H1 (cell line): ENCODE measurements at regions not wholly inside any gene's neighbourhood (a gene's known extent, or its start where the extent isn't known, plus 50 kb on each side); places are given as distances from the start of the nearest gene placed in this dataset.

ENCODE experiments used
- CTCF ChIA-PET: fragments of 300-600 bp; sonication (Branson Sonifier 250); formaldehyde crosslinking; loops from one replicate; lab custom pipeline; 2021; ENCODE audit not compliant: partially characterized antibody; lab: Charles Lee
- POLR2A ChIA-PET: fragments of 300-600 bp; sonication (Branson Sonifier 250); formaldehyde crosslinking; loops from one replicate; lab custom pipeline; 2021; ENCODE audit warnings: inconsistent platforms; ENCODE audit not compliant: partially characterized antibody; lab: Charles Lee
- DNase-seq, 2 experiments: peaks; one replicate each; pipeline versions ENCODE4 v3.0.0 to v3.0.0-alpha.2; 2010 to 2022; ENCODE audit warnings: low spot score in 2 of 2, low read depth in 1 of 2, mixed read lengths in 1 of 2
- FAIRE-seq: peaks from 2 replicates; lab custom pipeline; 2011; peaks lifted over from hg19 to GRCh38; lab: Jason Lieb, UNC
- H2AFZ ChIP-seq: 2 replicates; pipeline ENCODE4 v1.8.1; 2012; ENCODE audit warnings: low read length, inconsistent platforms
- H2AK5ac ChIP-seq: 2 replicates; pipeline ENCODE4 v1.6.1; 2013; ENCODE audit warnings: low read depth, low read length
- H2BK120ac ChIP-seq: replicated peaks from 2 replicates; pipeline ENCODE3; 2013; ENCODE audit warnings: low read depth, low read length, inconsistent platforms
- H2BK12ac ChIP-seq: 2 replicates; pipeline ENCODE4 v1.6.1; 2013; ENCODE audit warnings: low read depth, low read length
- H2BK15ac ChIP-seq: 2 replicates; pipeline ENCODE4 v1.6.1; 2013; ENCODE audit warnings: low read length
- H2BK20ac ChIP-seq: 2 replicates; pipeline ENCODE4 v1.6.1; 2013; ENCODE audit warnings: low read length
- H2BK5ac ChIP-seq: 2 replicates; pipeline ENCODE4 v1.6.1; 2013; ENCODE audit warnings: low read depth, low read length
- H3K14ac ChIP-seq: 2 replicates; pipeline ENCODE4 v1.6.1; 2013; ENCODE audit warnings: inconsistent platforms; ENCODE audit not compliant: insufficient read length
- H3K18ac ChIP-seq: 2 replicates; pipeline ENCODE4 v1.6.1; 2013; ENCODE audit warnings: low read length; ENCODE audit errors: extremely low read depth
- H3K23ac ChIP-seq: 2 replicates; pipeline ENCODE4 v1.6.1; 2013; ENCODE audit warnings: inconsistent platforms; ENCODE audit not compliant: insufficient read length
- H3K23me2 ChIP-seq: 2 replicates; pipeline ENCODE4 v1.6.1; 2013; ENCODE audit warnings: low read depth, low read length
- H3K27ac ChIP-seq: 2 replicates; pipeline ENCODE4 v1.6.1; 2011; ENCODE audit warnings: low read depth, low read length, inconsistent platforms
- H3K27me3 ChIP-seq, 4 experiments: replicated peaks in 1 of 4; 1 replicate in 1 of 4; 2 replicates in 3 of 4; pipeline versions ENCODE4 v1.6.1 to v1.8.1; 2011 to 2013; ENCODE audit warnings: low read length in 3 of 4, mild to moderate bottlenecking in 3 of 4, inconsistent platforms in 2 of 4, mixed read lengths in 2 of 4, moderate library complexity in 1 of 4; ENCODE audit not compliant: control insufficient read depth in 3 of 4, insufficient read depth in 3 of 4; ENCODE audit errors: extremely low read depth in 1 of 4
- H3K36me3 ChIP-seq, 4 experiments: 2 replicates each; pipeline versions ENCODE4 v1.6.1 to v1.8.1; 2011 to 2013; ENCODE audit warnings: mild to moderate bottlenecking in 4 of 4, low read length in 3 of 4, moderate library complexity in 2 of 4, control low read depth in 1 of 4, inconsistent platforms in 1 of 4; ENCODE audit not compliant: insufficient read depth in 4 of 4, control insufficient read depth in 2 of 4
- H3K4ac ChIP-seq: replicated peaks from 2 replicates; pipeline ENCODE3; 2013; ENCODE audit warnings: low read length, low read depth, mixed read lengths, inconsistent platforms; ENCODE audit not compliant: insufficient read length
- H3K4me1 ChIP-seq, 4 experiments: replicated peaks in 1 of 4; 1 replicate in 1 of 4; 2 replicates in 3 of 4; pipeline versions ENCODE4 v1.6.1 to v1.8.1; 2011 to 2013; ENCODE audit warnings: low read length in 3 of 4, inconsistent platforms in 2 of 4, mixed read lengths in 1 of 4; ENCODE audit not compliant: insufficient read depth in 4 of 4, control insufficient read depth in 3 of 4
- H3K4me2 ChIP-seq, 2 experiments: 2 replicates each; pipeline versions ENCODE4 v1.6.1 to v1.8.1; 2011 to 2013; ENCODE audit warnings: low read depth in 2 of 2, low read length in 2 of 2, control low read depth in 1 of 2, inconsistent platforms in 1 of 2, mild to moderate bottlenecking in 1 of 2; ENCODE audit not compliant: insufficient read depth in 1 of 2
- H3K4me3 ChIP-seq, 4 experiments: fragments of 200-600, 300-600 bp in 1 of 4; sonication (generic), shearing (Covaris generic), sonication (Bioruptor Twin) in 1 of 4; 2 replicates each; pipeline versions ENCODE4 v1.5.1 to v1.8.1; 2011 to 2016; ENCODE audit warnings: low read length in 4 of 4, low read depth in 3 of 4, control low read depth in 2 of 4, inconsistent platforms in 2 of 4, mild to moderate bottlenecking in 2 of 4, mixed read lengths in 1 of 4, moderate library complexity in 1 of 4; ENCODE audit not compliant: insufficient read depth in 2 of 4; ENCODE audit errors: extremely low read depth in 1 of 4
- H3K56ac ChIP-seq: replicated peaks from 2 replicates; pipeline ENCODE3; 2013; ENCODE audit warnings: low read depth, mild to moderate bottlenecking, mixed read lengths, low read length, inconsistent platforms; ENCODE audit not compliant: insufficient read length
- H3K79me1 ChIP-seq: 2 replicates; pipeline ENCODE4 v1.6.1; 2013; ENCODE audit warnings: low read depth, low read length, control low read depth
- H3K79me2 ChIP-seq, 2 experiments: 2 replicates each; pipeline versions ENCODE4 v1.6.1 to v1.8.1; 2012 to 2013; ENCODE audit warnings: low read length in 2 of 2, mild to moderate bottlenecking in 2 of 2, inconsistent platforms in 1 of 2; ENCODE audit not compliant: insufficient read depth in 2 of 2, control insufficient read depth in 1 of 2
- H3K9ac ChIP-seq, 4 experiments: replicated peaks in 1 of 4; 1 replicate in 1 of 4; 2 replicates in 3 of 4; pipeline versions ENCODE4 v1.6.1 to v1.8.1; 2011 to 2013; ENCODE audit warnings: low read depth in 3 of 4, low read length in 3 of 4, control low read depth in 2 of 4, mild to moderate bottlenecking in 2 of 4, moderate library complexity in 2 of 4, inconsistent platforms in 1 of 4; ENCODE audit errors: extremely low read depth in 1 of 4
- H3K9me3 ChIP-seq, 2 experiments: 2 replicates each; pipeline versions ENCODE4 v1.6.1 to v1.8.1; 2012 to 2013; ENCODE audit warnings: mild to moderate bottlenecking in 2 of 2, moderate library complexity in 2 of 2, control low read depth in 1 of 2, inconsistent platforms in 1 of 2, low read depth in 1 of 2, low read length in 1 of 2, mixed read lengths in 1 of 2; ENCODE audit not compliant: insufficient read depth in 2 of 2
- H4K20me1 ChIP-seq, 2 experiments: replicated peaks in 1 of 2; 2 replicates each; pipeline versions ENCODE3 to v1.8.1; 2011 to 2013; ENCODE audit warnings: inconsistent platforms in 2 of 2, low read length in 2 of 2, mild to moderate bottlenecking in 1 of 2; ENCODE audit not compliant: insufficient read depth in 2 of 2, control insufficient read depth in 1 of 2
- H4K5ac ChIP-seq: 2 replicates; pipeline ENCODE4 v1.6.1; 2013; ENCODE audit warnings: low read length, low read depth, mixed read lengths, inconsistent platforms; ENCODE audit not compliant: insufficient read length
- H4K8ac ChIP-seq: 2 replicates; pipeline ENCODE4 v1.8.0; 2013; ENCODE audit warnings: mild to moderate bottlenecking, moderate library complexity, low read length, inconsistent platforms; ENCODE audit not compliant: insufficient read depth; ENCODE audit errors: extremely low read depth
- H4K91ac ChIP-seq: replicated peaks from 2 replicates; pipeline ENCODE3; 2013; ENCODE audit warnings: low read length, mixed read lengths, inconsistent platforms; ENCODE audit not compliant: insufficient read length
- BCL11A ChIP-seq, 2 experiments: IDR thresholded peaks; one replicate each; pipeline ENCODE4 v1.6.1; 2011; ENCODE audit warnings: low read depth in 2 of 2, low read length in 2 of 2, mild to moderate bottlenecking in 2 of 2
- JUN ChIP-seq: IDR thresholded peaks from 2 replicates; pipeline ENCODE4 v1.6.1; 2011; ENCODE audit warnings: low read depth, mild to moderate bottlenecking, improper control_type of control experiment, low read length
- RBBP5 ChIP-seq: IDR thresholded peaks from 2 replicates; pipeline ENCODE4 v1.7.1; 2012; ENCODE audit warnings: low read depth, mild to moderate bottlenecking, inconsistent platforms, low read length, moderate library complexity, borderline replicate concordance
- SP2 ChIP-seq: IDR thresholded peaks from 2 replicates; pipeline ENCODE4 v1.6.1; 2012; ENCODE audit warnings: mild to moderate bottlenecking, low read length, inconsistent platforms
- WGBS, 2 experiments: shearing (Covaris generic) in 1 of 2; methylation state at CpG; one replicate each; pipeline versions ENCODE4 v1.1.6 to v1.1.7; 2013 to 2015; ENCODE audit warnings: low lambda C conversion rate in 2 of 2, mixed read lengths in 2 of 2, inconsistent platforms in 1 of 2, low coverage in 1 of 2, missing lambda C conversion rate in 1 of 2; ENCODE audit not compliant: insufficient replicate concordance in 2 of 2, insufficient coverage in 1 of 2, insufficient read length in 1 of 2; ENCODE audit errors: extremely low coverage in 1 of 2, missing lambda C conversion rate in 1 of 2; 5-methylcytosine and 5-hydroxymethylcytosine counted together

DNA sequence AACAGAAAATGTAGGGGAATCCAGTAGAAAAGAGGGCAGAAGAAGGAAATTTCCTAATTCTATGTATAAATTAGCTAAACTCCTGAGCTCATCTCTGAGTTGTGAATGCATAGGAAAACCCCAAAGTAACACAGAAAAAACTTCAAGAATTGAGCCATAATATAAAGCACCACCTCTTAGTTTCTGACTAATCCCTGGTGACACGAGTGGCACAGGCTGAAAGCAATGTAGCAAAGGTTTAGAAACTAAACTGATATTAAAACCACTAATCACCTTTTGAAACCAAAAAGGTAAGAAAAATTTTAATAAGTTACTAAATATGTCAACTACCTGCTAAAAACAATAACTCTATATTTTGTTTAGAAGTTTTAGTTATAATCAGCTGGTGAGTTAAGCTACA is 255.6 kb upstream of the NECTIN3 start:
- H3K4me3 ChIP-seq, result no peak overlapping the region
- no peak overlapping the region for H4K5ac ChIP-seq
- no peak overlapping the region for H3K14ac ChIP-seq
- no peak overlapping the region for H3K56ac ChIP-seq
- no peaks in the 10 kb centered on the region for H3K4me1 ChIP-seq
- no peak overlapping the region for H3K18ac ChIP-seq
- no peak overlapping the region for H2BK5ac ChIP-seq
- no peak overlapping the region for H4K91ac ChIP-seq
- no peak overlapping the region for H2BK15ac ChIP-seq
- no peaks in the 10 kb centered on the region for H3K79me1 ChIP-seq
- H3K23me2 ChIP-seq, result no peaks in the 10 kb centered on the region
- FAIRE-seq (no peak), DNase-seq (no peak)
- no peak overlapping the region for H3K9ac ChIP-seq
- no peak overlapping the region for H2BK20ac ChIP-seq
- H2AFZ ChIP-seq, result no peak overlapping the region
- TF ChIP-seq BCL11A (IDR thresholded peaks at IDR 0.05; ENCODE audit: low read depth in 2 of 2, low read length in 2 of 2) (no peak), RBBP5 (no peak), JUN (no peak), SP2 (no peak)
- ChIA-PET POLR2A (no interaction called here), CTCF (interaction anchor here (0.9 kb wide), 1 partner anchor 77 kb away, joined by 4 read pairs; no protein-coding TSS in a partner anchor)
- H3K4ac ChIP-seq, result no peak overlapping the region
- H2BK12ac ChIP-seq, result no peak overlapping the region
- no peaks in the 10 kb centered on the region; a peak in 1 of 4 replicates for H3K9me3 ChIP-seq
- no peak overlapping the region for H3K23ac ChIP-seq
- 96% methylated on average over 1 of the region's 1 CpG; no CpG with 5 or more reads in 1 of the 2 experiments for WGBS, 2 experiments
- H4K20me1 ChIP-seq, result no peaks in the 10 kb centered on the region
- no peak overlapping the region for H3K4me2 ChIP-seq
- no peak overlapping the region for H4K8ac ChIP-seq
- H3K36me3 ChIP-seq, result no peaks in the 10 kb centered on the region
- no peak overlapping the region for H3K27ac ChIP-seq
- H2BK120ac ChIP-seq, result no peak overlapping the region
- H3K27me3 ChIP-seq, result peaks cover 0 to 1% (median 0%) of the 10 kb centered on the region in 4 experiments; a peak in 1 of 7 replicates
- no peaks in the 10 kb centered on the region for H3K79me2 ChIP-seq
- H2AK5ac ChIP-seq, result no peak overlapping the region
